Upper lobe of left lung (tissue), 6 donors: ENCODE measurements at regions not wholly inside any gene's neighbourhood (a gene's known extent, or its start where the extent isn't known, plus 50 kb on each side); places are given as distances from the start of the nearest gene placed in this dataset.

Experiments used
- ATAC-seq, 2 donors: fragments of 200-7000 bp; cut with Tn5 transposase; one replicate each; pipeline ENCODE4 v1.9.1; 2022; ENCODE audit warnings: mild to moderate bottlenecking in 2 of 2, moderate library complexity in 2 of 2; ENCODE audit not compliant: low FRiP score in 2 of 2
- DNase-seq, 2 donors: peaks; one replicate each; pipeline ENCODE4 v3.0.0-alpha.2; 2019 to 2020
- H3K27ac ChIP-seq, 4 donors: fragments of 200-600 bp; sonication (generic); one replicate each; pipeline ENCODE4 v1.5.1; 2016 to 2019
- H3K27me3 ChIP-seq, 4 donors: fragments of 200-600 bp; sonication (generic); one replicate each; pipeline ENCODE4 v1.5.1; 2017 to 2019
- H3K36me3 ChIP-seq, 4 donors: fragments of 200-600 bp; sonication (generic); one replicate each; pipeline ENCODE4 v1.5.1; 2016 to 2019
- H3K4me1 ChIP-seq, 4 donors: fragments of 200-600 bp; sonication (generic); one replicate each; pipeline ENCODE4 v1.5.1; 2018 to 2019
- H3K4me3 ChIP-seq, 4 donors: fragments of 200-600 bp; sonication (generic); one replicate each; pipeline ENCODE4 v1.5.1; 2017 to 2019; ENCODE audit warnings: mild to moderate bottlenecking in 2 of 4, moderate library complexity in 1 of 4
- H3K9me3 ChIP-seq, 4 donors: fragments of 200-600 bp; sonication (generic); one replicate each; pipeline ENCODE4 v1.5.1; 2018 to 2019
- CTCF ChIP-seq, 6 experiments: fragments of 450-650 bp in 4 of 6; fragments of 200-600 bp in 2 of 6; sonication (generic) in 2 of 6; IDR thresholded peaks; one replicate each; pipeline ENCODE4 v1.5.1; 2016 to 2019; ENCODE audit warnings: antibody characterized with exemption in 6 of 6
- EP300 ChIP-seq, 4 donors: sonication (generic); formaldehyde crosslinking; IDR thresholded peaks; one replicate each; pipeline ENCODE4 v1.5.1; 2017; ENCODE audit warnings: antibody characterized with exemption in 4 of 4, control low read depth in 2 of 4
- POLR2A ChIP-seq, 4 donors: fragments of 450-650 bp; IDR thresholded peaks; one replicate each; pipeline ENCODE4 v1.5.1; 2016 to 2017; ENCODE audit warnings: antibody characterized with exemption in 4 of 4, mild to moderate bottlenecking in 2 of 4
- POLR2AphosphoS5 ChIP-seq, 2 donors: sonication (generic); formaldehyde crosslinking; IDR thresholded peaks; one replicate each; pipeline ENCODE4 v1.5.1; 2017; ENCODE audit warnings: antibody characterized with exemption in 2 of 2
- WGBS, 2 donors: methylation state at CpG; one replicate each; pipeline ENCODE4 v1.1.5; 2017 to 2018; 5-methylcytosine and 5-hydroxymethylcytosine counted together
- donor health status: DM: no; HTN: no; CAD: no; lungs with moderate emphysema.
- donor health status: DM: no; HTN: yes; CAD: no; lungs with severe emphysema.

GRCh38 chr19:23996549-23996948, 81.9 kb downstream of the ZNF726 start:
- H3K27me3 ChIP-seq = no peaks in the 10 kb centered on the region
- no peak overlapping the region for H3K4me3 ChIP-seq
- no peaks in the 10 kb centered on the region for H3K36me3 ChIP-seq
- WGBS, 2 donors = 74 to 78% methylated on average over 7 of the region's 7 CpGs
- H3K27ac ChIP-seq = no peak overlapping the region
- ATAC-seq (no peak), DNase-seq (no peak)
- no peaks in the 10 kb centered on the region for H3K4me1 ChIP-seq
- peaks cover 0 to 17% (median 4%) of the 10 kb centered on the region in 4 donors for H3K9me3 ChIP-seq
- TF ChIP-seq POLR2AphosphoS5 (IDR thresholded peaks at IDR 0.05) = no peak
- peak in 1 of 6 experiments; percentile 29 for TF ChIP-seq CTCF (IDR thresholded peaks at IDR 0.05)
- TF ChIP-seq EP300 (IDR thresholded peaks at IDR 0.05) = no peak

GRCh38 chr19:23998568-23998967, 83.9 kb downstream of the ZNF726 start:
- no peak for ATAC-seq
- H3K9me3 ChIP-seq = peaks cover 0 to 23% (median 4%) of the 10 kb centered on the region in 4 donors

GRCh38 chr19:23999821-24000610, 85.3 kb downstream of the ZNF726 start:
- 84 to 85% methylated on average over 9 of the region's 9 CpGs for WGBS, 2 donors
- Histone ChIP-seq H3K4me1 (no peaks in the 10 kb centered on the region), H3K36me3 (no peaks in the 10 kb centered on the region), H3K27ac (no peak overlapping the region), H3K9me3 (peaks cover 0 to 24% (median 4%) of the 10 kb centered on the region in 4 donors), H3K4me3 (no peak overlapping the region), H3K27me3 (no peaks in the 10 kb centered on the region)
- ATAC-seq = no peak
- no peak for DNase-seq
- TF ChIP-seq CTCF (IDR thresholded peaks at IDR 0.05) = no peak
- no peak for TF ChIP-seq EP300 (IDR thresholded peaks at IDR 0.05)
- TF ChIP-seq POLR2A (IDR thresholded peaks at IDR 0.05) = no peak
- TF ChIP-seq POLR2AphosphoS5 (IDR thresholded peaks at IDR 0.05) = no peak

More at GRCh38 chr19:23998568-23998967, 83.9 kb downstream of the ZNF726 start:
- Histone ChIP-seq H3K27ac (no peak overlapping the region), H3K27me3 (no peaks in the 10 kb centered on the region), H3K4me3 (no peak overlapping the region), H3K4me1 (no peaks in the 10 kb centered on the region), H3K36me3 (no peaks in the 10 kb centered on the region)
- DNase-seq = no peak
- WGBS, 2 donors = 66 to 68% methylated on average over 2 of the region's 2 CpGs
- TF ChIP-seq EP300 (IDR thresholded peaks at IDR 0.05) = no peak
- TF ChIP-seq POLR2AphosphoS5 (IDR thresholded peaks at IDR 0.05) = no peak
- TF ChIP-seq CTCF (IDR thresholded peaks at IDR 0.05) = no peak
- TF ChIP-seq POLR2A (IDR thresholded peaks at IDR 0.05) = no peak

GRCh38 chr19:24000656-24001055, 86.0 kb downstream of the ZNF726 start:
- WGBS, 2 donors = 86 to 100% methylated on average over 2 of the region's 2 CpGs
- TF ChIP-seq EP300 (IDR thresholded peaks at IDR 0.05) (no peak), CTCF (IDR thresholded peaks at IDR 0.05) (no peak), POLR2A (IDR thresholded peaks at IDR 0.05) (no peak), POLR2AphosphoS5 (IDR thresholded peaks at IDR 0.05) (no peak)
- no peak overlapping the region for H3K4me3 ChIP-seq
- H3K36me3 ChIP-seq = no peaks in the 10 kb centered on the region
- no peaks in the 10 kb centered on the region for H3K4me1 ChIP-seq
- DNase-seq = no peak
- no peak for ATAC-seq
- H3K27me3 ChIP-seq = no peaks in the 10 kb centered on the region
- H3K27ac ChIP-seq = no peak overlapping the region
- peaks cover 0 to 24% (median 4%) of the 10 kb centered on the region in 4 donors for H3K9me3 ChIP-seq
